Activated naive CD4-positive, alpha-beta T cell treated with anti-CD3 and anti-CD28 coated beads, Interleukin-2, amount 50 U/mL, for 24 hours (primary cell): ENCODE measurements at regions not wholly inside any gene's neighbourhood (a gene's known extent, or its start where the extent isn't known, plus 50 kb on each side); places are given as distances from the start of the nearest gene placed in this dataset.
"Not testable (repeated sequence)": the region's sequence is repeated elsewhere in the genome, so short reads cannot be mapped to it uniquely, and the experiment has no call there.

Experiments
- H3K27ac Mint-ChIP-seq: one replicate; pipeline ENCODE4 v1.8.0; 2021; ENCODE audit warnings: mild to moderate bottlenecking, mixed read lengths
- H3K27me3 Mint-ChIP-seq: one replicate; pipeline ENCODE4 v1.8.0; 2021; ENCODE audit warnings: mixed read lengths
- H3K36me3 Mint-ChIP-seq: one replicate; pipeline ENCODE4 v1.8.0; 2021; ENCODE audit warnings: mixed read lengths
- H3K4me1 Mint-ChIP-seq: one replicate; pipeline ENCODE4 v1.8.0; 2021; ENCODE audit warnings: mixed read lengths
- H3K4me3 Mint-ChIP-seq: one replicate; pipeline ENCODE4 v1.8.0; 2021; ENCODE audit warnings: mild to moderate bottlenecking, mixed read lengths
- H3K9me3 Mint-ChIP-seq: one replicate; pipeline ENCODE4 v1.8.0; 2021; ENCODE audit warnings: mixed read lengths

DNA sequence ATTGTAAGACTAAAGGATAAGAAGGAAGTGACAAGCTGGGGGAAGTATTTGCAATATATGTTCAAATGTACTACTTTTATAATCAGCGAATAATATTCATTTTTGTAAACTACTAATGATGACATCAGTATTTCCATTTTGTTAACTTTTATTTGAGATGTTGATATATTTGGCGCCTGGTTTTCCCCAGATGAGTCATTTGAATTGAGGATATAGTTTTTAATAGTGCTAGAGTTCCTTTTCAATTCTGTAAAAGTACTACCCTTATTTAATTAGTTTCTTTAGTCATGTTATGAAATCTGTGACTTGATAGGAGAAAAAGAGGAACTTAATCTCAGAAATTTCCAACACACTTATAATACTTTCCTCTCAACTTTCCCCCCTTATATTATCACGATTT lies 495.3 kb downstream of the IRS1 start:
- H3K36me3 Mint-ChIP-seq = no peaks in the 10 kb centered on the region
- H3K9me3 Mint-ChIP-seq = no peaks in the 10 kb centered on the region
- H3K27me3 Mint-ChIP-seq = peaks cover 5% of the 10 kb centered on the region
- no peak overlapping the region for H3K27ac Mint-ChIP-seq
- H3K4me3 Mint-ChIP-seq = no peak overlapping the region
- H3K4me1 Mint-ChIP-seq = peaks cover 4% of the 10 kb centered on the region

DNA sequence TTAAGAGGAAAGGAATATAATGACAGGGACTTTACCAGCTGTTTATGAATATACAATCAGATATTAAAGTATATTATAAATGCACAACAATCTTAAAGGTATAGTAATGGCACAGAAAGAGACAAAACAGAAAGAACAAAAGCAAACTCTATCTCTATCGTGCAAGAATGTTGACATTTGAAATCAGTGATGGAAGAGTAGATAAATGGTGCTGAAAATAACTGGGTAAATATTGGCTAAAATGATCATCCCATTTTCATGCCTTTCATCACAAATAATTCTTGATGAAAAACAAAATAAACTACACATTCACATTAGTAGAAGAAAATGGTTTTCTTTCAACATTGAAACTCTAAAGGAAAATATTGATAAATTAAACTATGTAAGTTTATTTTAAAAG lies 495.9 kb downstream of the IRS1 start:
- Mint-ChIP-seq H3K9me3 (no peaks in the 10 kb centered on the region), H3K27ac (no peak overlapping the region), H3K36me3 (no peaks in the 10 kb centered on the region), H3K4me1 (peaks cover 4% of the 10 kb centered on the region), H3K27me3 (peaks cover 7% of the 10 kb centered on the region), H3K4me3 (no peak overlapping the region)

DNA sequence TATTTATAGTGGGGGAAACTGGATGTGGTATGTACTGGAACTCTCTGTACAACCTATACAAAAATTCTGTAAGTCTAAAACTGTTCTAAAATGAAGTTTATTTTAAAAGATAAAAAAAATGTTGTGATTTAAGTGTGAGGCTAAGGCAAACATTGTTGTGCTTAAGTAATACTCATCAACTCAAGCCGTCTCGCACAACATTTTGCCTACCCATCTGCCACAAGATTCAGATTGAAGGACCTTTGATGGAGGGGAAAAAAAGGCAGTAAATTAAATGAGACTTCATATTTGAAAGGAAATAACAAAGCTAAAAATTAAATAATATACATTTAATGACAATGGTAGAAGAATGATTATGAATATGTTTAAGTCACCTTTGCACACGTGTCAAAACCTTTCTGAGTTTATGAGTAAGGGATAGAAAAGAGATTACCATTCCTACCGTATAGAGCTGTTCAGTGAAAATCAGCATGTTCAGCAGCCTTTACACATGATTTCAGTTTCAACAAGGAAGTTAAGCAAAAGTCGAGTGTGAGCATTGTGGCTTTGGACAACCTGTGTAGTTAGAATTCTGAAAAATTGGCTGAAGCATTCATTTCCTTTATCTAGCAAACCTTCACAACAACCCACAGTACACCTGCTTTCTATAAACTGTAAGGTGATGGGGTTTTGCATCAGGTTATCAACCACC lies 499.3 kb downstream of the IRS1 start:
- Mint-ChIP-seq H3K27me3 (peaks cover 11% of the 10 kb centered on the region), H3K27ac (no peak overlapping the region), H3K4me1 (peaks cover 4% of the 10 kb centered on the region), H3K4me3 (no peak overlapping the region), H3K36me3 (no peaks in the 10 kb centered on the region), H3K9me3 (no peaks in the 10 kb centered on the region)

DNA sequence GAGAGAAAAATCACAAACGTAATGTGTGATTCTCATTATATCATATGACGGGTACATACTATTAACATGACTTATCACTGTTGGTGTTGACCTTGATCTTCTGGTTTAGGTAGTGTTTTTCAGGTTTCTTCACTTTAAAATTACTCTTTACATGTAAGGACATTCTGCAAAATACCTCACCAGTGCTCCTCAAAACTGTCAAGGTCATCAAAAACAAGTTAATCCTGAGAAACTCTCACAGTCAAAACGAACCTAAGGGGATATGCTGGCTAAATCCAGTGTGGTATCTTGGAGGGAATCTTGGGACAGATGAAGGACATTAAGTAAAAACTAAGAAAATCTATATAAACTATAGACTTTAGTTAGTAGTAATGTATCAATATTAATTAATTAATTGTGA lies 499.8 kb downstream of the IRS1 start:
- Mint-ChIP-seq H3K4me1 (peaks cover 4% of the 10 kb centered on the region), H3K4me3 (no peak overlapping the region), H3K27me3 (peaks cover 11% of the 10 kb centered on the region), H3K9me3 (no peaks in the 10 kb centered on the region), H3K27ac (no peak overlapping the region), H3K36me3 (no peaks in the 10 kb centered on the region)

DNA sequence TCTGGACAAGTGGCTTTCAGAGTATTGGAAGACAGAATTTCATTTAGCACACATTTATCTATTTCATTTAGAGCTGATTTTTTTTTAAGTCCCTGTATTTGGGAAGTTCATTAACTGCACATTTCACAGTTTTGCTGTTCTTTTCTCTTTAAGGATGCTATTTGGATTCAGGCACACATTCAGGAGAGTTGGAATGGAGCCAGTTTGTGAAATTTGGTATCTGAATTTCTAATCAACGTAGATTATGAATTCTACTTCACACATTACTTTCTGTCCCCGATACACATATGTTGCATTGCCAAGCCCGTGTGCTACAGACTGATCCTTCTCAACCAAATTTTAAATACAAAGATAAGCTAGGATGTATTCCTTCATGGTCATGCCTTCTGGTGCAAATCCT lies 503.9 kb downstream of the IRS1 start:
- H3K27ac Mint-ChIP-seq = no peak overlapping the region
- peaks cover 11% of the 10 kb centered on the region for H3K27me3 Mint-ChIP-seq
- peaks cover 12% of the 10 kb centered on the region for H3K9me3 Mint-ChIP-seq

DNA sequence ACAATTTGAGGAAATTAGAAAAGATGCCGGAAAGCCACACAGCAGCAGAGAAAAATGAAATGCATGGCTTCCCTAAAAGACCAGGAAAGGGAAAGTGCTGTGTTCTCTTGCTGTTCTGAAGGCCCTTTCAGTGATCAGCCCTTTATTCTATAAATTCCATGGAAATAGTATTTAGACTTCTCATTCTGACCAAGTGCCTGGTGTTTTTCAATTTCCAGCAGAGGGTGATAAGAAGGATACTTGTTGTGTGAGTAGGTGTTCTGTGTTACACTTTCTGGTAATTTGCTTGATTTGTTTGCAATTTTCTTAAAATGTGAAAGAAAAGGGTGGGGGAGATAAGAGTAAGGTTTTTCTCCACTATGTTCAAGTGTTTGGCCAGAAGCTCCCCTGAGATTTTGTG lies 504.5 kb downstream of the IRS1 start:
- H3K4me3 Mint-ChIP-seq = no peak overlapping the region
- H3K9me3 Mint-ChIP-seq = peaks cover 12% of the 10 kb centered on the region
- H3K27ac Mint-ChIP-seq = no peak overlapping the region
- H3K4me1 Mint-ChIP-seq = no peaks in the 10 kb centered on the region
- no peaks in the 10 kb centered on the region for H3K36me3 Mint-ChIP-seq
- peaks cover 11% of the 10 kb centered on the region for H3K27me3 Mint-ChIP-seq

More for the DNA sequence above, 503.9 kb downstream of the IRS1 start:
- H3K36me3 Mint-ChIP-seq = no peaks in the 10 kb centered on the region
- H3K4me3 Mint-ChIP-seq = no peak overlapping the region
- H3K4me1 Mint-ChIP-seq = no peaks in the 10 kb centered on the region

DNA sequence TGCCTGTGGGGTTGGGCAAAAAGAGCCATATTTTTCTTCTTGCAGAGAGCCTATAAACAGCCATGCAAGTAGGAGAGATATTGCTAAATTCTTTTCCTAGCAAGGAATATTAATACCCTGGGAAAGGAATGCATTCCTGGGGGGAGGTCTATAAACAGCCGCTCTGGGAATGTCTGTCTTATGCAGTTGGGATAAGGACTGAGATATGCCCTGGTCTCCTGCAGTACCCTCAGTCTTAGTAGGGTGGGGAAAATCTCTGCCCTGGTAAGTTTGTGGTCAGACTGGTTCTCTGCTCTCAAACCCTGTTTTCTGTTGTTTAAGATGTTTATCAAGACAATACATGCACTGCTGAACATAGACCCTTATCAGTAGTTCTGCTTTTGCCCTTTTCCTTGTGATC lies 508.3 kb downstream of the IRS1 start:
- H3K27me3 Mint-ChIP-seq, H3K4me1 Mint-ChIP-seq, H3K36me3 Mint-ChIP-seq, H3K4me3 Mint-ChIP-seq, H3K27ac Mint-ChIP-seq: not testable (repeated sequence)
- peaks cover 16% of the 10 kb centered on the region for H3K9me3 Mint-ChIP-seq

DNA sequence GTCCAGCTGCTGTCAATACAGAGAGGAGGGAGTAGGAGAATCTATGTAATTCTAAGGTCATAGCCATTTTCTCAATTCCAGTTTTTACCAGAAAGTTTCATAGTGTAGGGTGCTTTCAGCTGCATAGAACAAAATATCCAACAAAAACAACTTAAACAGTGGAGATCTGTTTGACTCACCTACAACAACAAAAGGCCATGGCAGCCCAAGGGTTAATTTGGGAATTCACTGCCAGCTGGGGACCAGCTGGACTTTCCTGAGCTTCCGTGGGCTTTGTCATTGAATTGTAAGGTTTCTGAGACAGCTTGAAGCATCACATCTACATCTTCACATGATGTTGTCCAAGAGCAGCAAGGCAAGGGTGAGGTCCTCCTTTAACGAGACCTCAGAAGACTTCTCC lies 512.7 kb downstream of the IRS1 start:
- Mint-ChIP-seq H3K4me3 (no peak overlapping the region), H3K27ac (no peak overlapping the region), H3K36me3 (no peaks in the 10 kb centered on the region), H3K27me3 (peaks cover 7% of the 10 kb centered on the region), H3K4me1 (no peaks in the 10 kb centered on the region), H3K9me3 (peaks cover 9% of the 10 kb centered on the region)

DNA sequence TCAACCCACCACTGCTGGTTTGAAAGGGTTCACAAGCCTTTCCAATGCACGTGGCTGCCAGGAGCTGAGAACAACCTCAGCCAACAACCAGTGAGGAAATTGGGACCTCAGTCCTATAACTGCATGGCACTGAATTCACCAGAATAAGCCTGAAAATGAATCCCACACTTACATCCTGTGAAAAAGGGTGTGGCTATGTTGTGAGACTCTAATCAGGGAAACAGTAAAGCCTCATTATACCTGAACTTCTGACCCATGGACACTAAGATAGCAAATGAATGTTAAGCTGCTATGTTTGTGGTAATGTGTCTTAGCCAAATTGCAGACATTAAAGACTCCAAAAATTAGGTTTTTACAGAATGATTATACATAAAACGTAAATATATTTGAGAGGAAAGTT lies 515.8 kb downstream of the IRS1 start:
- Mint-ChIP-seq H3K27me3 (peaks cover 7% of the 10 kb centered on the region), H3K9me3 (peaks cover 5% of the 10 kb centered on the region)

DNA sequence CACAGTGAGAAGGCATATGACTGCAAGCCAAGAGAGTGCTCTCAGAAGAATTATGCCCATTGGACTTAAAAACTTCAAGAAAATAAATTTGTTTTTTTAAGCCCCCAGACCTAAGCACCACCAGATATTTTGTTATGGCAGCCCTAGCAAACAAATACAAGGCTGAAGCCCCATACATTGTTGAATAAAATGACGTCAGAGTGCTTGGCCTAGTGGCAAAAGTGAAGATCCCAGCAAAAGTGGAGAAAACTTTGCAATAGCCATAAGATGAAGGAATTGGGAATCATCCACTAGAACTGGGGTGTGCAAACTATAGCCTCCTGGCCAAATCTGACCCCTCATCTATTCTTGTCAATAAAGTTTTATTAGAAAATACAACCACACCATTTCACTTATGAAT lies 517.5 kb downstream of the IRS1 start:
- Mint-ChIP-seq H3K27me3 (peaks cover 7% of the 10 kb centered on the region), H3K27ac (no peak overlapping the region), H3K9me3 (peaks cover 5% of the 10 kb centered on the region), H3K4me1 (no peaks in the 10 kb centered on the region), H3K36me3 (no peaks in the 10 kb centered on the region), H3K4me3 (no peak overlapping the region)

More for the DNA sequence above, 515.8 kb downstream of the IRS1 start:
- no peak overlapping the region for H3K27ac Mint-ChIP-seq
- no peaks in the 10 kb centered on the region for H3K4me1 Mint-ChIP-seq
- no peaks in the 10 kb centered on the region for H3K36me3 Mint-ChIP-seq
- H3K4me3 Mint-ChIP-seq = no peak overlapping the region

DNA sequence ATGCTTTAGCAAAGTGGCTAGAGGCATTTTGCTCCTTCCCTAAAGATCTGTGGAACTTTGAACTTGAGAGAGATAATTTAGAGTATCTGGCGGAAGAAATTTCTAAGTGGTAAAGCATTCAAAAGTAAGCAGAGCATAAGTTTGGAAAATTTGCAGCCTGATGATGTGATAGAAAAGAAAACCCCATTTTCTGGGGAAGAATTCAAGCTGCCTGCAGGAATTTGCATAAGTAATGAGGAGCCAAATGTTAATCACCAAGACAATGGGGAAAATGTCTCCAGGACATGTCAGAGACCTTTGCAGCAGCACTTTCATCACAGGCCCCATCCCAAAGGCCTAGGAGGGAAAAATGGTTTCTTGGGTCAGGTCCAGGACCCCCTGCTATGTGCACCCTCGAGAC lies 519.5 kb downstream of the IRS1 start:
- H3K9me3 Mint-ChIP-seq, H3K4me1 Mint-ChIP-seq, H3K4me3 Mint-ChIP-seq, H3K27me3 Mint-ChIP-seq, H3K27ac Mint-ChIP-seq, H3K36me3 Mint-ChIP-seq: not testable (repeated sequence)

DNA sequence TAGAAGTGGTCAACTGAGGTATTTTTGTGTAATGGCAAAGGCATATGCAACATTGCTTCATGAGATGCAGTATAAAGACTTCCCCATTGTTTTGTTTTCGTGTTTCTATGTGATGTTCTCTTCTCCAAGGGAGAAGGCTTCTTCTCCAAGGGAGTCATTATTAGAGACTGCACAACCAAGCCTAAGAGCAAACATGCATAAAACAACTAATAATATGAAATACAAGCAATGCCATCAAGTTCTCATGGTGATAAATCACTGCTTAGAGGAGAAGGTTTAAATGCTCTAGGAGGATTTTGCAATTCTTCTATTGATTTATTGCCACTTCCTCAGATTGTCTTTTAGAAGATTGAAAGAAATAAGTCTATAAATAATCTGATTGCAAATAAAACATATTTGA lies 524.4 kb downstream of the IRS1 start:
- H3K36me3 Mint-ChIP-seq = no peaks in the 10 kb centered on the region
- H3K27me3 Mint-ChIP-seq = peaks cover 11% of the 10 kb centered on the region
- no peak overlapping the region for H3K4me3 Mint-ChIP-seq
- H3K9me3 Mint-ChIP-seq = peaks cover 5% of the 10 kb centered on the region
- no peaks in the 10 kb centered on the region for H3K4me1 Mint-ChIP-seq
- no peak overlapping the region for H3K27ac Mint-ChIP-seq

DNA sequence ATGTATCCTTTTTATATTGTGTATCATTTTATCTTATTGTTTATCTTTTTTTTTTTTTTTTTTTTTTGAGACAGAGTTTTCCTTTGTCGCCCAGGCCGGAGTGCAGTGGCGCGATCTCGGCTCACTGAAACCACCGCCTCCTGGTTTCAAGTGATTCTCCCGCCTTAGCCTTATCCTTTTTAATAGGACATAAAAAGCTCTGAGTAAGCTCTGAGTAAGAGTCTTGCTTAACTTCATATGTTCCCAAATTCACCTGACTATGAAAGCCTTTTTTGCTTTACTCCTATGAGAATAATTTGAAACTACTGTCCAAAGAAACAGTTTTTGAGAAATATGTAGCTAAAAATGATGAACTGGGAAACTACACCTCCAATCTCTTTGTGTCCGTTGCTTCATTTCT lies 525.5 kb downstream of the IRS1 start:
- Mint-ChIP-seq H3K27ac (no peak overlapping the region), H3K27me3 (peaks cover 17% of the 10 kb centered on the region), H3K9me3 (peaks cover 4% of the 10 kb centered on the region), H3K4me1 (no peaks in the 10 kb centered on the region), H3K36me3 (no peaks in the 10 kb centered on the region), H3K4me3 (no peak overlapping the region)

DNA sequence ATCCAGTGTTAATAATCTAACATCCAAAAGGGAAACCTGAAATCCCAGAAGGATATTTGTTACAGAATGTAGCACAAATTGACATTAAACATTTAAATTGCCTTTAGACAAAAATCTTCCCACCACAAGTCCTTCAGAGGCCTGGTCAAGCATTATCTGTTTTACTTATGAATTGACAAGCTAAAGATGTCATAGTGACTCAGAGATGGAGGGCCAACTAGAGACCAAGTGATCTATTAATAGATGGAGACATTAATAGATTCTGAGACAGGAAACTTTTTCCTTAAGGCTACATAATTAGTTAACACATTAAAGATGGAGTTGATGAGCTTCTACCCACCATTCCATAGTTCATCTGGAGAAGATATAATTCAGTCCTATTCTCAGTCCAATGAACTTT lies 526.2 kb downstream of the IRS1 start:
- Mint-ChIP-seq H3K9me3 (peaks cover 4% of the 10 kb centered on the region), H3K27me3 (peaks cover 19% of the 10 kb centered on the region), H3K36me3 (no peaks in the 10 kb centered on the region), H3K4me1 (no peaks in the 10 kb centered on the region), H3K4me3 (no peak overlapping the region), H3K27ac (no peak overlapping the region)

DNA sequence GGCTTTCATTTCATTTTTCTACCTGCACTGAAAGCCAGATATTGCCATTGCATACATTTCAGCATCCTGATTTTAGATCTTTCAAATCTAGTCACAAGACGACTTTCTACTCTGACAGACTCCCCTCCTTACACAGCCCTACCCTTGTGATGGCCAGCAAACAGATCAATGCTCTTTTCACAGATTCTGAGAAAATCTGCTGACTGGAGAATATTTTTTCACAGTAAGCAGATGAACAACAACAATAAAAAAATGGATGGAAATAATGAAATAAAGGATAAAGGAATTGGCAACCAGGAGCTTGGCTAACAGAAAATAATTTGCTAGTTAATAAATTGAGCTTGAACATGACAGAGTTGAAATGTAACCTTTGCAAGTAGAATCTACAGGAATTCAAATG lies 527.2 kb downstream of the IRS1 start:
- Mint-ChIP-seq H3K36me3 (no peaks in the 10 kb centered on the region), H3K27ac (no peak overlapping the region), H3K27me3 (peaks cover 21% of the 10 kb centered on the region), H3K4me3 (no peak overlapping the region), H3K9me3 (peaks cover 4% of the 10 kb centered on the region), H3K4me1 (no peaks in the 10 kb centered on the region)

DNA sequence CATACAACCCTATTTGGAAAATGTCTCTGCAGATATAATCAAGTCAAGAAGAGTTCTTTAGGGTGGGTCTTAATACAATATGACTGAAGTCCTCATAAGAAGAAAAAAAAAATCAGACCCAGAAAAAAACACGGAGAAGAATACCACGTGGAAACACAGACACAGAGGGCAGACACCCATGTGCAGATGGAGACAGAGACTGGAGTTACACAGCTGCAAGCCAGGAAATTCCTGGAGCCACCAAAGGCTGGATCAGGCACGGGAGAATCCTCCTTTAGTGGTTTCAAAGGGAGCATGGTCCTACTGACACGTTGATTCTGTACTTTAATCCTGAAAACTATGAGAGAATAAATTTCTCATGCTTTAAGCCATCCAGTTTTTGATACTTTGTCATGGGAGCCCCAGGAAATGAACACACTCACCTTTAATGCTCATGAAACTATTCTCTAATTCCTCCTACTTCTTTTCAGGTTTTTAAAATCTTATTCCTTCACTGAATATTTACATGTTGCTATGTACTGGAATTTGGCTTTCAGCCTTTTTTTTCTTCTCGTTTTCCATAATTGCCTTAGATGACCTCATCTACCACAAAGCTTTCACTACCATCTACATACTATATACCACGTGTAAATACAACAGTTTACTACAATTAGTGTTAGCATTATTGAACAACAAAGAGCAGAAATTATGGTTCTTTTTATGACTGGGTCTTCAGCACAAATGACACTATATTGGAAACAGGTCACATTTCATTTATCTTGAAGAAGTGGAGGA lies 529.1 kb downstream of the IRS1 start:
- peaks cover 17% of the 10 kb centered on the region for H3K27me3 Mint-ChIP-seq
- H3K4me1 Mint-ChIP-seq = no peaks in the 10 kb centered on the region
- no peak overlapping the region for H3K4me3 Mint-ChIP-seq
- no peak overlapping the region for H3K27ac Mint-ChIP-seq
- no peaks in the 10 kb centered on the region for H3K36me3 Mint-ChIP-seq
- peaks cover 4% of the 10 kb centered on the region for H3K9me3 Mint-ChIP-seq
